HL-60/S4 treated with retinoic acid at 250 ng/mL for 4 days and 3 days (cell line): ENCODE measurements at regions not wholly inside any gene's neighbourhood (a gene's known extent, or its start where the extent isn't known, plus 50 kb on each side); places are given as distances from the start of the nearest gene placed in this dataset.
"Not testable (repeated sequence)": the region's sequence is repeated elsewhere in the genome, so short reads cannot be mapped to it uniquely, and the experiment has no call there.

Source experiments
- in situ Hi-C: fragments of 300-500 bp; cut with MboI; formaldehyde crosslinking; loops from 2 replicates; pipeline ENCODE4 v1.7.0; 2022; ENCODE audit warnings: low sequenced_read_pairs

- in situ Hi-C loops, result no loop called here
Measured at GRCh38 chr12:68984796-68985573, 52.0 kb upstream of the CPM start.

- in situ Hi-C loops, result not testable (repeated sequence)
Measured at GRCh38 chr12:68997526-68997925, 64.6 kb upstream of the CPM start.

GRCh38 chr12:68998041-68998440 lies 65.1 kb upstream of the CPM start:
- in situ Hi-C loops, result no loop called here

GRCh38 chr12:69000074-69000473 lies 67.1 kb upstream of the CPM start:
- in situ Hi-C loops, result no loop called here

GRCh38 chr12:69000540-69001243 lies 67.7 kb upstream of the CPM start:
- in situ Hi-C loops, result no loop called here

GRCh38 chr12:69001251-69001650 lies 68.3 kb upstream of the CPM start:
- in situ Hi-C loops, result no loop called here

DNA sequence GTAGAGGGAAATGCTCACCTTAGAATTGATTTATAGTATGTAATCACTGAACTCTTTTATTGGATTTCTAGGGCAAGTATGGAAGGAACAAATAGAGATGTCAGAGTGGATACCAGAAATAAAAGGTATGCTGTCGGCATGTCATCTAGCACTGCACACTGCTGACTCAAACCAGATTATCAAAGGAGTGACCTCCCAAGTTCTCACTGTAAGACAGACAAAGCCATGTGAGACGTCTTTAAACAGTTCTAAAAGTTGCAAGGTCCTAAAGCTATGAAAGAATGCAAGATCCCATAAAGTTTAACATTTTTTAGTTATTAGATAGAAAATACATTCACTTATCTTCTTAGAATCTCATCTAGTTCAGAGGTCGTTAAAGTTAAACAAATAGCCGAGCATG lies 70.0 kb upstream of the CPM start:
- in situ Hi-C loops, result no loop called here

DNA sequence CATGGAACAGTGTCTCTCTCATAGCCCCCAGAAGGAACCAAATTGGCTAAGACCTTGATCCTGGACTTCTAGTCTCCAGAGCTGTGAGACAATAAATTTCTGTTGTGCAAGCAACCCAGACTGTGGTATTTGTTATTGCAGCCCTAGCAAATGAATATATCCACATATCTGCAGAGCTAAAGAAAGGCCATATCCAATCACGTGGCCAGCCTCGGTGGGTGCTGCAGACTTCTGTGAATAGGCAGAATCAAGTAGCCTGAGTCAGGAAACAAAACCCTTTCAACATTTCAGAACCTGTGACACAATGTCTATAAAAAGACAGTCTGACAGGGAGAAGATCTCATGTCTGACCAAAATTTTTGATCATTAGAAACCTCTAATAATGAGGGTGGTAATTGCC lies 71.0 kb upstream of the CPM start:
- in situ Hi-C loops, result no loop called here

DNA sequence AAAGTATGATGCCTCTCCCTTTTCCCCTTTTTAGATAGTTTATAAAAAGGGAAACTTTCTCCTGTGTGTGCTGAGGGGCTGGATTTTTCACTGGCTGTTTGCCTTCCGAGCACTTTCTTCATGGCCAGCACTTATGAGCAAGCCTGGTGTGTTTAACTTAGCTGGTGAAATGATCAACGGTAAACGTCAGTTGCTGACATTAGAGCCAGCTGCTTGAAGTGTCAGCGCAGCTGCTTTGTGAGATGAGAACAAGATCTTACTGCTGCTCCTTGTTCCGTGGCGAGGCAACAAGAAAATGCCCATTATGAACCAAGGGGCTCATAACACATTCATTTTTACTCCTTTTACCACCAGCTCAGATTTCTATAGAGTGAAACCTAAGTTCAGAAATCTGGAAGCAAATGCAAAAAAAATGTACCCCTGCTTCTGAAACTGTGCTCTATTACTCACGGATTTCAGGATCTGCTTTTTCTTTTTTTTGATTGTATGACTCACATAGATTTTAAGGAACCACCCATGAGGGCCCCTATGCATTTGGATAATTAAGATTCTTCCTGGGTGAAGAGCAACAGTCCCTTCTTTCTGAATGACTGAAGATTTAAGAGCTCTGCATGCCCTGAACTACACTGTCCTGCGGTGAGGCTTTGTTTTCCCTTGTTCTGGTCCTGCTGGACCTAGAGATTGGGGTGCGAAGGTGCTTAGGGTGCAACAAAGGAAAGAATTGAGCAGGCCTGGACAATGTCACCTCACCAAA lies 74.3 kb upstream of the CPM start:
- in situ Hi-C loops, result no loop called here

DNA sequence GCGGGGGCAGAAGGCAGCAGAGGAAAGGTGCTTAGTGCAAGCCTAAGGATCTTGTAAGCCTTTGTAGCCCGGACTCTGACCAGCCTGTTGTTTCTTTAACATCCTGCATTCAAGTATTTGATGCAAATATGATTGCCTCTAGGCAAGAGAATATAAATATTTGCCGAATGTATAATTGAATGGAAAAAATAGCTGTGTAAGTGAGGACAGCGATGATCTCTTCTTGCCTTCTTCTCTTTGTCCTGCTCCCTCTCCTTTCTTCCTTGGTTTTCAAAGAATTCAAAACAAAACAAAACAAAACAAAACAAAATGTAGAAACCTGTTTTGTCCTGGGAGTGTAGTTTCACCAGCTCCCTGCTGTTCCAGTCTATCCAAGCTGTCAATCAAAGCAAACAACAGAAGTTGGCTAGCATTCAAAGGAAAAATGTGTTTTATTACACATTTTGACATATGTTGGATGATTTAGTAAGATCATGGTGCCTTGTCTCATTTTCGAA lies 74.9 kb upstream of the CPM start:
- in situ Hi-C loops, result no loop called here

DNA sequence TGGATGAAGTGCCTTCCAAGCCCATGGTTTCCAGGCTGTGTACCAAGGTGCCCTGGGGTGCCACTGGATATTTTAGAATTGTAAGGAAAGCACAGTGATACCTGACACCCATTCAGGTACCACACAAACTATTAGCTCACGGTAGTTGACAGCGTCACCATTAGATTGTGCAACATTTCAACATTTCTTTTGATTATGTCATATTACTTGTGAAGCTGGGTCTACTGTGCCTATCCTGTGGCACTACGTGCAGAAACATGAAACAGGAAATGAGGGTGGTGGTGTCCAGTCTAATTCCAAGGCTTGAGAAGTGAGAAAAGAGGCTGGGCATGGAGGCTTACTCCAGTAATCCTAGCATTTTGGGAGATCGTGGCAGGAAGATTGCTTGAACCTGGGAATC lies 75.5 kb upstream of the CPM start:
- in situ Hi-C loops, result no loop called here

GRCh38 chr12:69014047-69014446 lies 81.1 kb upstream of the CPM start:
- in situ Hi-C loops, result no loop called here

DNA sequence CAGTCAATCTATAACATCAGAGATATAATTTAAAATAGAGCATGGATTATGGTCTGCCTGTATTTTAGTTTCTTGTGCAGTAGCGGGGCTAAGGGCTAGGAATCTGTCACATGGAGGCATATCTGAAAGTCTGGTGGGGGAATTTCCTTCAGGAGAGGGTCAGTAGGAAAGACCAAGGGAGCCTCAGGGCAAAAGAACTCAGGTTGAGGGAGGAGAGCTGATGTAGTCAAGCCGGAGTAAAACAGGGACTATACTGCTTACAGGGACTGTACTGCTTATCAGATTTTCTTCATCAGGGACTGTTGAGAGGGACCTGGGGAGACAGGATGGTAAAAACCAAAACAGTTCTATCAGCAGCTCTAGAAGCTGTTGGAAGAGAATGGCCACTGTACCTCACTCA lies 82.0 kb upstream of the CPM start:
- in situ Hi-C loops, result no loop called here

- in situ Hi-C loops, result no loop called here
Measured at GRCh38 chr12:69015831-69016230, 82.9 kb upstream of the CPM start.

GRCh38 chr12:69019082-69019481 lies 86.1 kb upstream of the CPM start:
- in situ Hi-C loops, result no loop called here

DNA sequence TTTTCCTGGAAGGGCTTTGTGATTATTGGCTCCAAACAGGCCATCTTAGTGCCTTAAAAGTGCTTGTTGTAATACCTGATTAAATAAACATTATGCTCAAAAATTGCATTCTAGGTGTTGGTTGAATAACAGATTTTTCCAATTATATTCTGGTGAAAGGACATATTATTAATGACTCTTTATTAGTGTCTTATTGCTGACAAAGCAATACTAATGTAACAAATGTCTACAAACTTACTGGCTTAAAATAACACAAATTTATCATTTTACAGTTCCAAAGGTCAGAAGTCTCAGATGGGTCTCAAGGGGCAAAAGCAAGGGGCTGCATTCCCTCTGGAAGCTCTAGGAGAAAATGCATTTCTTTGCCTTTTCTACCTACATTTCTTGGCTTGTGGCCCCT lies 86.9 kb upstream of the CPM start:
- in situ Hi-C loops, result no loop called here

GRCh38 chr12:69022674-69023073 lies 89.7 kb upstream of the CPM start:
- in situ Hi-C loops, result no loop called here

- in situ Hi-C loops, result no loop called here
Measured at GRCh38 chr12:69023840-69024239, 90.9 kb upstream of the CPM start.

DNA sequence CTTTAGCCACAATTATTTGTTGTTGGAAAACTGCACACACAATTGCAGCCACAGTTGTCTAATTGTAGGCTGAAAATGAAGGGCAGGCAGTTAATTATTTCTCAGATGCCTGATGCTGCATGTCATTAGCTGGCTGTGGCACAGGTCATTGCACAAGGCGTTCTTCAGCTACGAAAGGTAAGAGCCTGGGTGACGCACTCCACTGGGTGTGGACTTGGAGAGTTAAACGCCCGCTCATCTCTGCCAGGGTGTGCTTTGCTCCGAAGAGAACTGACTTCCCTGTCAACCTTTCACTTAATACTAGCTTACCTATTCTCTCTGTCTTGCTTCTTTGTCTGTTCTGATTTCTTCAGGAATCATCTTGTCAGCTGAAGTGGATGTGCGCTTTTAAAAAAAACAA lies 91.4 kb upstream of the CPM start:
- in situ Hi-C loops, result no loop called here

GRCh38 chr12:69024907-69025306 lies 91.9 kb upstream of the CPM start:
- in situ Hi-C loops, result no loop called here

DNA sequence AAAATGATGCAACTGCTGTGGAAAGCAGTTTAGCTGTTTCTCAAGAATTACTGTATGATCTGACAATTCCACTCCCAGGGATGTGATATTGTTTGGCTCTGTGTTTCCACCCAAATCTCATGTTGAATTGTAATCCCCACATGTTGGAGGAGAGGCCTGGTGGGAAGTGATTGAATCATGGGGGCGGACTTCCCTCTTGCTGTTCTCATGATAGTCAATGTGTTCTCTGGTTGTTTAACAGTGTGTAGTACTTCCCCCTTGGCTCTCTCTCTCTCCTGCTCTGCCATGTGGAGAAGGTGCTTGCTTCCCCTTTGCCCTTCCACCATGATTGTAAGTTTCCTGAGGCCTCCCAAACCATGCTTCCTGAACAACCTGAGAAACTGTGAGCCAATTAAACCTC lies 93.4 kb upstream of the CPM start:
- in situ Hi-C loops, result no loop called here

- in situ Hi-C loops, result no loop called here
Measured at GRCh38 chr12:69027411-69027881, 94.5 kb upstream of the CPM start.
